Effector memory CD4-positive, alpha-beta T cell (primary cell): ENCODE measurements at regions not wholly inside any gene's neighbourhood (a gene's known extent, or its start where the extent isn't known, plus 50 kb on each side); places are given as distances from the start of the nearest gene placed in this dataset.

ENCODE experiments used
- DNase-seq, 3 donors: peaks; one replicate each; pipeline ENCODE4 v3.0.0-alpha.2; 2020
- H3K27ac ChIP-seq: 2 replicates; pipeline ENCODE4 v1.7.0; 2013; ENCODE audit warnings: mild to moderate bottlenecking, low read length, moderate library complexity; ENCODE audit not compliant: insufficient read depth, poor library complexity, severe bottlenecking
- H3K27me3 ChIP-seq: replicated peaks from 2 replicates; pipeline ENCODE4 v1.7.0; 2013; ENCODE audit warnings: mild to moderate bottlenecking, low read length; ENCODE audit not compliant: insufficient read depth, control insufficient read depth, poor library complexity, severe bottlenecking
- H3K36me3 ChIP-seq: 2 replicates; pipeline ENCODE4 v1.7.0; 2013; ENCODE audit warnings: mild to moderate bottlenecking, low read length, moderate library complexity; ENCODE audit not compliant: control insufficient read depth, insufficient read depth
- H3K4me1 ChIP-seq: 2 replicates; pipeline ENCODE4 v1.7.0; 2013; ENCODE audit warnings: low read length, mild to moderate bottlenecking; ENCODE audit not compliant: control insufficient read depth, insufficient read depth, poor library complexity, severe bottlenecking
- H3K4me3 ChIP-seq: 2 replicates; pipeline ENCODE4 v1.7.0; 2013; ENCODE audit warnings: low read length, low read depth, mild to moderate bottlenecking; ENCODE audit not compliant: insufficient read depth, poor library complexity, severe bottlenecking
- H3K9me3 ChIP-seq: 2 replicates; pipeline ENCODE4 v1.7.0; 2013; ENCODE audit warnings: mild to moderate bottlenecking, low read length, moderate library complexity; ENCODE audit not compliant: control insufficient read depth

GRCh38 chr4:189765736-189766135 lies 174.9 kb upstream of the FRG1 start:
- Histone ChIP-seq H3K4me1 (no peaks in the 10 kb centered on the region), H3K9me3 (no peaks in the 10 kb centered on the region), H3K36me3 (no peaks in the 10 kb centered on the region), H3K4me3 (no peak overlapping the region), H3K27me3 (no peaks in the 10 kb centered on the region), H3K27ac (no peak overlapping the region)
- no peak for DNase-seq

- DNase-seq = no peak
- Histone ChIP-seq H3K9me3 (no peaks in the 10 kb centered on the region), H3K27me3 (no peaks in the 10 kb centered on the region), H3K27ac (no peak overlapping the region), H3K4me3 (no peak overlapping the region), H3K4me1 (no peaks in the 10 kb centered on the region), H3K36me3 (no peaks in the 10 kb centered on the region)
Observed at GRCh38 chr4:189767941-189768340, 172.7 kb upstream of the FRG1 start.

GRCh38 chr4:189769131-189769530 lies 171.5 kb upstream of the FRG1 start:
- Histone ChIP-seq H3K27me3 (no peaks in the 10 kb centered on the region), H3K27ac (no peak overlapping the region), H3K4me3 (no peak overlapping the region), H3K36me3 (no peaks in the 10 kb centered on the region), H3K9me3 (no peaks in the 10 kb centered on the region), H3K4me1 (no peaks in the 10 kb centered on the region)
- no peak for DNase-seq

DNA sequence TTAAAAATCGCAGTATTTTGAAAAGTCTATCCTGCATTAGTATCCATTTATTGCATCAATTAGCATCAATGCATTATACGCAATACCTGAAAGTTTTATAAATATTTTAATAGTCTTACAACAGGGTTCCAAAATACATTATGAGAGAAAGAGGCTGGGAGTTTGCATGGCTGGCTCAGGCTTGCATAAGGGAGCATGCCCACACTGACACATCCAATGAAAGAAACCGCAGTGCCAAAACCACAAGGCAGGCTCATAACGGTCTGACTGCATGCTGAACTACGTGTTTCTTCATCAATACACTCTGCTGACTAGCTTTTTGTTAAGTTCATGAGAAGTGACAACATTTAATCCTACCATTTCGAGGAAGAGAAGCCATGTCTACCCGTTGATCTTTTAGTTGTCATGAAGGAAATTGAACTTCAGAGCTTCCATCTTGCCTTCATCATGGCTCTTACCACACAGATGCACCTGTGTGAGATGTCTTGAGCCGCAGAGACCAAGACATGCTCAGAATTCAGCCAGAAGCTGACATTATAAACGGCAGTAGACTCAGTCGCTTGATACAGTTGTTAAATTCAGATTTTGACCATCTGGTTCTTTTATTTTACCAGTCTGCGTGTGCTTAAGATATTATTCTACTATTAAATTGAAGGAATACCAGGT lies 168.8 kb upstream of the FRG1 start:
- Histone ChIP-seq H3K27ac (no peak overlapping the region), H3K9me3 (no peaks in the 10 kb centered on the region), H3K4me1 (no peaks in the 10 kb centered on the region), H3K36me3 (no peaks in the 10 kb centered on the region), H3K4me3 (no peak overlapping the region), H3K27me3 (no peaks in the 10 kb centered on the region)
- DNase-seq = no peak

DNA sequence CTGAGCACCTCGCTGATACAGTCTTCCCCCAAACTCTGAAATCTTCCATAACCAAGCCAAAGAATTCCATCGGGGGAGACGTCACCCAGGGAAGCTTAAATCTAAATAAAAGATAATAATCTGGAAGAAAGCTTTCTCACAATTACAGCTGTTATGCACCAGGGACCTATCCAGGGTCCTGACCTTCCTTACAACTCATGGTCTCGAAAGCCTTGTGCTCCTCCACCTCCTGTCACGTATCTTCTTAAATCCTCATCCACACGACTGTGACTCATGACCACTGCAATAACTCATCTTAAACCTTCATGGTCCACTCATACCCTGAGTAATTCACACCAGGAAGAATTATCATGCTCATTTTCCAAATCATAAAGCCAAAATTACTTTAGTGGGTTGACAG lies 166.8 kb upstream of the FRG1 start:
- no peaks in the 10 kb centered on the region for H3K4me1 ChIP-seq
- no peak overlapping the region for H3K27ac ChIP-seq
- H3K27me3 ChIP-seq = no peaks in the 10 kb centered on the region
- DNase-seq = no peak
- H3K36me3 ChIP-seq = no peaks in the 10 kb centered on the region
- no peak overlapping the region for H3K4me3 ChIP-seq
- no peaks in the 10 kb centered on the region for H3K9me3 ChIP-seq

DNA sequence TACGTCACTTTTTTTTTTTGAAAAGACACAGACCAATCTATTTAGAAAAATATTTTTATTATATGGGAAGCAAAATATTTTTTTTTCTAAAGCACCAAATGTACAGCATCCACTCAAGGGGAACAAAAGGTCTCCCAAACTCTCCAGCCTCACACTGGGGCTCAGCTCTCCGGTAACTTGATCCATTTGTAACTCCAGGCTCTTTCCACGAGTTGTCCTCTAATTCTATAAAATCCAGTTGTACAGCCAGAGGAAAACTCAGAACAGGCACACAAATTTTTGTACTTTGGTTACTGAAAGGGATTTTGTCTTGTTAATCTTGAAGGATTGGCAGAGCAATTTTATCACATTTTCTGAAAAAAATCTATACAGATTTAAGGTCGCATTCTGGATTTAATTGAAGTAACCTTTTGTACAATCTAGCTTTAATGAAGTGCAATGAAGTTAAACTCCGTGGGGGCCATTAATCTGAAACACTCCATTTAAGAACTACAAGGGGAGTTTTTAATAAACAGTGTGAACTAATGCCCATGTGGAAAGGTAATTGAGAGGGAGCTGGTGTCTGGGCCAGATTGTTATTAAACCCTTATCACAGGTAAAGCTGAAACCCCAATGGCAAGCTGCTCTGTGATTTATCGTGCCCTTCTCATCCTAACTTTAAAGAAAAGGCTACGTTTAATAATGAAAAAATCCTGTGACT lies 161.2 kb upstream of the FRG1 start:
- no peak for DNase-seq
- Histone ChIP-seq H3K27ac (no peak overlapping the region), H3K36me3 (no peaks in the 10 kb centered on the region), H3K27me3 (no peaks in the 10 kb centered on the region), H3K9me3 (no peaks in the 10 kb centered on the region), H3K4me1 (no peaks in the 10 kb centered on the region), H3K4me3 (no peak overlapping the region)

GRCh38 chr4:189780391-189780790 lies 160.3 kb upstream of the FRG1 start:
- H3K9me3 ChIP-seq = no peaks in the 10 kb centered on the region
- DNase-seq = no peak
- H3K27me3 ChIP-seq = no peaks in the 10 kb centered on the region
- no peaks in the 10 kb centered on the region for H3K36me3 ChIP-seq
- H3K4me3 ChIP-seq = no peak overlapping the region
- no peaks in the 10 kb centered on the region for H3K4me1 ChIP-seq
- no peak overlapping the region for H3K27ac ChIP-seq

DNA sequence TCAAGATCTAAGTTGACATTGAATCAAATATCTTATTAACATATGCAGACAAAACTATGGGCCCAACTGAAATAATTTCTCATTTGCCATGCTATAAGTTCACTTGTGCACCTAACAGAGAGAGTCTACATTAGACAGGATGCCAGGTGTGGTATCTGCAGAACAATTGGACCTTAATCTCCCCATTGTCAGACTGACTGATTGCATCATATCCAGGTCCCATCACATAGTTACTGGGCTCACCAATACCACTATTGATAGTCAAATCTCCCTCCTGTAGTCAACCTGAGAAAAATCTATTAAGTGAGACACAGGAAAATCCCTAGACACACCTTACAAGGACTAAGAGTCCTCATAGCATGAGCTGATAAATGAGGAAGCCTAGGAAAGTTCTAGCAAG lies 156.0 kb upstream of the FRG1 start:
- Histone ChIP-seq H3K4me3 (no peak overlapping the region), H3K9me3 (no peaks in the 10 kb centered on the region), H3K27ac (no peak overlapping the region), H3K36me3 (no peaks in the 10 kb centered on the region), H3K27me3 (no peaks in the 10 kb centered on the region), H3K4me1 (no peaks in the 10 kb centered on the region)
- no peak for DNase-seq

DNA sequence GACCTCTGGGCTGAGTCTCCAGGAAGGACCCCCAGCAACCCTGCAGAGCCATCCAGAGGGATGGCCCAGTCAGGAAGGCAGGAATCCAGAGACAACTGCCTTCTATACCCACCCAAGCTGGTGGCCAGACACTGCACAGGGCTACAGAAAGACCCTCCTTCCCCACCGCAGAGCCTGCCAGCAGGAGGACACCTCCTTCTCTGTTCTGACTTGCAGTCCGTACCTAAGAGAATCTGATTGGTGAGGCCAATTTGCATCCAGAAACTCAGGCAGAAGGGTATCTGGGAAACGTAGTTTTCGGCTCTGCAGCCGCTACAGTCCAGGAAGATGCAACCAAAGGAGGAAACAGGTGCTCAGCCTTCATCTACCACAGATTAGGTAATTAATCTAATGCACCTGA lies 155.4 kb upstream of the FRG1 start:
- DNase-seq = no peak
- no peak overlapping the region for H3K4me3 ChIP-seq
- no peaks in the 10 kb centered on the region for H3K27me3 ChIP-seq
- no peaks in the 10 kb centered on the region for H3K4me1 ChIP-seq
- no peak overlapping the region for H3K27ac ChIP-seq
- H3K36me3 ChIP-seq = no peaks in the 10 kb centered on the region
- H3K9me3 ChIP-seq = no peaks in the 10 kb centered on the region

DNA sequence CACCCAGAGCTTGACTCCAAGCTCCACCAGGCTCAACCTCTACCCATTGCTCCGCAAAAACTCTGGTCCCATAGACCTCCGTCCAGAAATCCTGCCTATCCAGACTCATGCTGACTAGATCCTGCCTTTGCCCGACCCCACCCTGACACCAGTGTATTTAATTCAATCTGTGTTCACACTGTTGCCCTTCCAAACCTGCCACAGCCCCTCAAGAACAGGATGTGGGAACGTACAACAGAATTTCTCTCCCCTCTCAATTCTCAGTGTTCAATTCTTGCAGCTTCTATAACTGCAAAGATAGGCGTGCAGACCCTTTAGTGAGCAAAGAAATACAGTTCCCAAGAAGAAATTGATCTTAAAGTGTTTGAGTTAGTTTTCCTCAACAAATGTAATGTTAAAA lies 154.2 kb upstream of the FRG1 start:
- H3K27me3 ChIP-seq = no peaks in the 10 kb centered on the region
- H3K27ac ChIP-seq = no peak overlapping the region
- H3K36me3 ChIP-seq = no peaks in the 10 kb centered on the region
- H3K4me1 ChIP-seq = no peaks in the 10 kb centered on the region
- H3K9me3 ChIP-seq = no peaks in the 10 kb centered on the region
- H3K4me3 ChIP-seq = no peak overlapping the region
- no peak for DNase-seq
